Uterus (tissue), 3 donors: ENCODE measurements at regions not wholly inside any gene's neighbourhood (a gene's known extent, or its start where the extent isn't known, plus 50 kb on each side); places are given as distances from the start of the nearest gene placed in this dataset.

ENCODE experiments used
- DNase-seq, 2 donors: peaks; one replicate each; pipeline ENCODE4 v3.0.0-alpha.2; 2019 to 2020
- H3K27ac ChIP-seq, 2 donors: fragments of 200-600 bp; sonication (generic); 1 replicate in 1 of 2; 2 replicates in 1 of 2; pipeline ENCODE4 v1.5.1; 2016 to 2018
- H3K27me3 ChIP-seq, 2 donors: fragments of 200-600 bp; sonication (generic); one replicate each; pipeline ENCODE4 v1.5.1; 2018 to 2019; ENCODE audit warnings: control low read depth in 1 of 2
- H3K36me3 ChIP-seq, 2 donors: fragments of 200-600 bp; sonication (generic); one replicate each; pipeline ENCODE4 v1.5.1; 2019; ENCODE audit warnings: control low read depth in 1 of 2
- H3K4me1 ChIP-seq, 2 donors: fragments of 200-600 bp; sonication (generic); one replicate each; pipeline ENCODE4 v1.5.1; 2018 to 2019; ENCODE audit warnings: control low read depth in 1 of 2
- H3K4me3 ChIP-seq, 2 donors: fragments of 200-600 bp; sonication (generic); 1 replicate in 1 of 2; 2 replicates in 1 of 2; pipeline ENCODE4 v1.5.1; 2018 to 2019; ENCODE audit warnings: mild to moderate bottlenecking in 1 of 2
- H3K9me3 ChIP-seq, 2 donors: fragments of 200-600 bp; sonication (generic); one replicate each; pipeline ENCODE4 v1.5.1; 2019; ENCODE audit warnings: control low read depth in 1 of 2
- POLR2A ChIP-seq, 2 donors: fragments of 450-650 bp; IDR thresholded peaks; one replicate each; pipeline ENCODE4 v1.6.1; 2016; ENCODE audit warnings: antibody characterized with exemption in 2 of 2, mild to moderate bottlenecking in 1 of 2, moderate library complexity in 1 of 2
- intact Hi-C: fragments of 100-400 bp; cut with DNase I; formaldehyde crosslinking; loops from one replicate; pipeline ENCODE4 v1.15.1; 2023; ENCODE audit warnings: low total_unique reads
- TF ChIP-seq, protein P1 (sequence below), 4 experiments: fragments of 200-600 bp in 2 of 4; fragments of 450-650 bp in 2 of 4; sonication (generic) in 2 of 4; IDR thresholded peaks; one replicate each; pipeline ENCODE4 v1.5.1; 2016 to 2019; ENCODE audit warnings: antibody characterized with exemption in 4 of 4, mild to moderate bottlenecking in 2 of 4, moderate library complexity in 1 of 4
- donor health status: DM: yes; HTN: yes; CAD: no.

DNA sequence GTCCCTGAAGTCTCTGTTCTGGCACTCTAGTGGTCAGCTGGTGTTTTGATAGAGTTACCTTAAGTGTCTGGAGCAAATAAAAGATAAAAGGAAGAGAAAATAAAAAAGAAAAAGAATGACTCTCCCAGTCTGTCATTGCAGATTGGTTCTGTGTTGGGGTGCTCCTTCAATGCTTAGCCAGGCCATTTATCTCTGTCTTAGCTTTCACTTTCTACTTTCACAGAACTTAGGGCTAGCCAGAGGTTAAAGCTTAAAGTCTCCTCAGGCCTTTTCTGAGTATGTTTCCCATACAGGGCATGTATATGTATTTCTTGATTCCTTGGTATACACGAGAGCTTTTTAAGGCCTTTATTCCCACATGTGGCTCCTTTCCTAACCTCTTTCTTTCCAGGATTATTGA lies 83.1 kb upstream of the TEX13D start:
- Histone ChIP-seq H3K36me3 (no peaks in the 10 kb centered on the region), H3K4me3 (no peak overlapping the region), H3K27me3 (no peaks in the 10 kb centered on the region), H3K9me3 (no peaks in the 10 kb centered on the region), H3K4me1 (no peaks in the 10 kb centered on the region), H3K27ac (no peak overlapping the region)
- TF ChIP-seq POLR2A (IDR thresholded peaks at IDR 0.05) = no peak
- TF ChIP-seq, protein P1, sequence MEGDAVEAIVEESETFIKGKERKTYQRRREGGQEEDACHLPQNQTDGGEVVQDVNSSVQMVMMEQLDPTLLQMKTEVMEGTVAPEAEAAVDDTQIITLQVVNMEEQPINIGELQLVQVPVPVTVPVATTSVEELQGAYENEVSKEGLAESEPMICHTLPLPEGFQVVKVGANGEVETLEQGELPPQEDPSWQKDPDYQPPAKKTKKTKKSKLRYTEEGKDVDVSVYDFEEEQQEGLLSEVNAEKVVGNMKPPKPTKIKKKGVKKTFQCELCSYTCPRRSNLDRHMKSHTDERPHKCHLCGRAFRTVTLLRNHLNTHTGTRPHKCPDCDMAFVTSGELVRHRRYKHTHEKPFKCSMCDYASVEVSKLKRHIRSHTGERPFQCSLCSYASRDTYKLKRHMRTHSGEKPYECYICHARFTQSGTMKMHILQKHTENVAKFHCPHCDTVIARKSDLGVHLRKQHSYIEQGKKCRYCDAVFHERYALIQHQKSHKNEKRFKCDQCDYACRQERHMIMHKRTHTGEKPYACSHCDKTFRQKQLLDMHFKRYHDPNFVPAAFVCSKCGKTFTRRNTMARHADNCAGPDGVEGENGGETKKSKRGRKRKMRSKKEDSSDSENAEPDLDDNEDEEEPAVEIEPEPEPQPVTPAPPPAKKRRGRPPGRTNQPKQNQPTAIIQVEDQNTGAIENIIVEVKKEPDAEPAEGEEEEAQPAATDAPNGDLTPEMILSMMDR (IDR thresholded peaks at IDR 0.05) = no peak
- no peak for DNase-seq
- intact Hi-C loops = no loop called here

DNA sequence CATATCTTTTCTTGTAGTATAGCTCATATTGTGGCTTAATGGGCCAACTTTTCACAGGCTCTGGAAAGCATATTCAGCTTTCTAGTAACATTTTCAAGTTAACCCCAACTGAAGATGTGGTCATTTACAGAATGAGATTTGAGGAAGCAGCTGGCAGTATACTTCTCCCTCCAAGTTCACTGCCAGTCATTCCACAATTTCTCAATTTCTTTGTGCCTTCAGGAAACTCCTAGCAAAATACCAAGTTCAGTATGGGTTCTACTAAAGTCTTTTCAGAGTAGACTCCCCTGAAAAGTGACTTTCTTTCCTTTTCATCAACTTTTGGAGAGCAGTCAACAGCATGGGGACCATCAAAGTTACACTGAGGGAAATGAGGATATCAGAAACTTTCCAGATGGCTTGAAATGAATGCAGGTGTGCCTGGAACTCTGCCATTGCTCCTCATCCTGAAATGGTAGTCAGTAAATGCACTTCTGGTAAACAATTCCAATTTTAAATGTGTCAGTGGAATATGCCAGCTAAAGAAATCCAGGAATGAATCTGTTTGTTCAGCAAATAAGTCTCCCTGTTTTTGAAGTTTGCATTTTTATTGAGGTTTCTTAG lies 81.5 kb upstream of the TEX13D start:
- Histone ChIP-seq H3K4me3 (no peak overlapping the region), H3K27me3 (no peaks in the 10 kb centered on the region), H3K27ac (no peak overlapping the region), H3K9me3 (no peaks in the 10 kb centered on the region), H3K36me3 (no peaks in the 10 kb centered on the region), H3K4me1 (no peaks in the 10 kb centered on the region)
- intact Hi-C loops = no loop called here
- DNase-seq = no peak
- TF ChIP-seq POLR2A (IDR thresholded peaks at IDR 0.05) = no peak
- TF ChIP-seq, protein P1 (IDR thresholded peaks at IDR 0.05) = no peak

DNA sequence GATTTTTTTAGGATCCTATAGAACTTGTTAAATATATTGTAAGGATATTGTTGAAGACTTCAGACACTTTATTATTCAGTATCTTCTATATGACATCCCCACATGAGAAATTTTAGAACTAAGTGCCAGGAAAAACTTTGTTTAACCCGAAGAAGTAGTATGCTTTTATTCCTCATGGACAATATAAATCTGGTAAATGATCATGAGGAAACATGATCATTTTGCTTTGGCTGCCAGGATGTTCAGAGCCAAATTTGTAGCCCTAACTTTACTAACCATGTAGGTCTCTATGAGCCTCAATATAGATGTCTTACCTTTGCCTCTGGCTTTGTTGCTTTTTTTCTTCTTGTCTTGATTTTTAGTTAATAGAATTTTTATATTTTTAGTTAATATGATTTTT lies 77.8 kb upstream of the TEX13D start:
- TF ChIP-seq, protein P1 (IDR thresholded peaks at IDR 0.05) = no peak
- no peak for TF ChIP-seq POLR2A (IDR thresholded peaks at IDR 0.05)
- no peak for DNase-seq
- intact Hi-C loops = no loop called here
- H3K4me3 ChIP-seq = no peak overlapping the region
- H3K4me1 ChIP-seq = no peaks in the 10 kb centered on the region
- H3K9me3 ChIP-seq = no peaks in the 10 kb centered on the region
- H3K27ac ChIP-seq = no peak overlapping the region
- no peaks in the 10 kb centered on the region for H3K36me3 ChIP-seq
- H3K27me3 ChIP-seq = no peaks in the 10 kb centered on the region

DNA sequence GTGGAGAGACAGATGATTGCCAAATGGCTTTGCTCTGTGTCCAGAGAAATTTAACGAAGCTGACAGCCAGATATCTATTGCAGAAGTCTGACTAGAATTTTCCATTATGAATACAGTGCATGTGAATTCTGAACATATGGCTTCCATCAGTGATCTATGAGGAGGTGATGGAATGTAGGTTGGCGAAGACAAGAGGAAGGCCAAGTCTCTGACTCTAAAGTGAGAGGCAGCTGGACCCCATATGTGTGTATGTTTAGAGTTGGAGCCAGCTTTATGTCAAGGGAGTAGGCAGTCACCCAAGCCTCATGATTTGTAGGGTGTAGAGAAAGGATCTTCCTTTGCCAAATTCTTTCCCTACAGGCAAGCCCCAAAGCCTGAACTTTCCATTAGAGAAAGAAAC lies 76.2 kb upstream of the TEX13D start:
- intact Hi-C loops = no loop called here
- TF ChIP-seq POLR2A (IDR thresholded peaks at IDR 0.05) = no peak
- TF ChIP-seq, protein P1 (IDR thresholded peaks at IDR 0.05) = no peak
- Histone ChIP-seq H3K27ac (no peak overlapping the region), H3K36me3 (no peaks in the 10 kb centered on the region), H3K9me3 (no peaks in the 10 kb centered on the region), H3K4me3 (no peak overlapping the region), H3K27me3 (no peaks in the 10 kb centered on the region), H3K4me1 (no peaks in the 10 kb centered on the region)
- DNase-seq = no peak

DNA sequence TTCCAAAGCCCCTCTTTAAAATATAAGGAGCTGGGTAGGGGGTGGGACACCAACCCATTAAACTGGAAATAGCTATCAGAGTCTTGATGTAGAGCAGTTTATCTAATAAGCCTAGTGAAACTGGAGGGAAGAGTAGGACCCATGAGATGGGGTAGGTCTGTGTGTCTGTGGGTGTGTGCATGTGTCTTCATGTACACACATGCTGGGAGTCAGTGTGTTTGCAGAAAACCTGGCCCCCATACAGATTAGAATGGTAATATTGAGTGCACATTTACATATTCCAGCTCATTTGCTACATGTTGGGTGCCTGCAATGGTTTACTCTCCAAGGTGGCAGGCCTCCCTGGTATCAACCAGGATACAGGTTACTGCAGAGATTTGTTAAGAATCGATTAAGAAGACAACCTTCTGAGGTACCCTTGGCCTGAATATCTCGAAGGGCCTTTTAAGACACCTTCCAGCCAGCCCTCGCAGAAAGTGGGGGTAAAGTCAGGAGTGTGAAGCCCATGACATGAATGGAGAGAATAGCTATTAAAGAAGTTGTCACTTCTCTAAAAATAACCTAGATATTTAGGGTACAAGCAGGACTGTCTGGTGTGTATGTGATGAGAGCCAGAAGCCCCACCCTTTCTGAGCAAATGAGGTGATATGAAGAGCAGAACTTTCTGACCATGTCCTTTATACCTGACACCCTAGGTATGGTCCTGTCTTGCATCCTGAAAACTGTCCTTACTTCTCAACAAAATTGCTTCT lies 75.7 kb upstream of the TEX13D start:
- Histone ChIP-seq H3K4me1 (no peaks in the 10 kb centered on the region), H3K9me3 (no peaks in the 10 kb centered on the region), H3K27ac (no peak overlapping the region), H3K27me3 (no peaks in the 10 kb centered on the region), H3K36me3 (no peaks in the 10 kb centered on the region), H3K4me3 (no peak overlapping the region)
- intact Hi-C loops = no loop called here
- TF ChIP-seq POLR2A (IDR thresholded peaks at IDR 0.05) = no peak
- TF ChIP-seq, protein P1 (IDR thresholded peaks at IDR 0.05) = no peak
- no peak for DNase-seq
